ENCODE measurements at regions not wholly inside any gene's neighbourhood (a gene's known extent, or its start where the extent isn't known, plus 50 kb on each side); places are given as distances from the start of the nearest gene placed in this dataset.
"Not testable (repeated sequence)": the region's sequence is repeated elsewhere in the genome, so short reads cannot be mapped to it uniquely, and the experiment has no call there.

DNA sequence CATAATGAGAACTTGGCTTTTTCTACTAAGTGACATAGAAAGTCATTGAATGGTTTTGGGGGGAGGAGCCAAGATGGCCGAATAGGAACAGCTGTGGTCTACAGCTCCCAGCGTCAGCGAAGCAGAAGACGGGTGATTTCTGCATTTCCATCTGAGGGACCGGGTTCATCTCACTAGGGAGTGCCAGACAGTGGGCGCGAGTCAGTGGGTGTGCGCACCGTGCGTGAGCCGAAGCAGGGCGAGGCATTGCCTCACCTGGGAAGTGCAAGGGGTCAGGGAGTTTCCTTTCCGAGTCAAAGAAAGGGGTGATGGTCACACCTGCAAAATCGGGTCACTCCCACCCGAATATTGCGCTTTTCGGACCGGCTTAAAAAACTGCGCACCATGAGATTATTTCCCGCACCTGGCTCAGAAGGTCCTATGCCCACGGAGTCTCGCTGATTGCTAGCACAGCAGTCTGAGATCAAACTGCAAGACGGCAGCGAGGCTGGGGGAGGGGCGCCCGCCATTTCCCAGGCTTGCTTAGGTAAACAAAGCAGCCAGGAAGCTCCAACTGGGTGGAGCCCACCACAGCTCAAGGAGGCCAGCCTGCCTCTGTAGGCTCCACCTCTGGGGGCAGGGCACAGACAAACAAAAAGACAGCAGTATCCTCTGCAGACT is 235.2 kb upstream of the ARHGAP42 start:
- TF ChIP-seq, protein P1, sequence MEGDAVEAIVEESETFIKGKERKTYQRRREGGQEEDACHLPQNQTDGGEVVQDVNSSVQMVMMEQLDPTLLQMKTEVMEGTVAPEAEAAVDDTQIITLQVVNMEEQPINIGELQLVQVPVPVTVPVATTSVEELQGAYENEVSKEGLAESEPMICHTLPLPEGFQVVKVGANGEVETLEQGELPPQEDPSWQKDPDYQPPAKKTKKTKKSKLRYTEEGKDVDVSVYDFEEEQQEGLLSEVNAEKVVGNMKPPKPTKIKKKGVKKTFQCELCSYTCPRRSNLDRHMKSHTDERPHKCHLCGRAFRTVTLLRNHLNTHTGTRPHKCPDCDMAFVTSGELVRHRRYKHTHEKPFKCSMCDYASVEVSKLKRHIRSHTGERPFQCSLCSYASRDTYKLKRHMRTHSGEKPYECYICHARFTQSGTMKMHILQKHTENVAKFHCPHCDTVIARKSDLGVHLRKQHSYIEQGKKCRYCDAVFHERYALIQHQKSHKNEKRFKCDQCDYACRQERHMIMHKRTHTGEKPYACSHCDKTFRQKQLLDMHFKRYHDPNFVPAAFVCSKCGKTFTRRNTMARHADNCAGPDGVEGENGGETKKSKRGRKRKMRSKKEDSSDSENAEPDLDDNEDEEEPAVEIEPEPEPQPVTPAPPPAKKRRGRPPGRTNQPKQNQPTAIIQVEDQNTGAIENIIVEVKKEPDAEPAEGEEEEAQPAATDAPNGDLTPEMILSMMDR (IDR thresholded peaks at IDR 0.05) = not testable (repeated sequence)
- TF ChIP-seq SIN3A (IDR thresholded peaks at IDR 0.05; ENCODE audit: borderline replicate concordance, insufficient read depth, low read depth, low read length) = not testable (repeated sequence)

Measured in Panc1 (cell line).